ENCODE measurements at regions not wholly inside any gene's neighbourhood (a gene's known extent, or its start where the extent isn't known, plus 50 kb on each side); places are given as distances from the start of the nearest gene placed in this dataset.

GRCh38 chr3:134083008-134083407 is 53.3 kb upstream of the SLCO2A1 start:
- Histone ChIP-seq H3F3A (replicated peaks; ENCODE audit: low read depth) (no peaks in the 10 kb centered on the region), H3K4me1 (ENCODE audit: insufficient read depth) (no peaks in the 10 kb centered on the region), H3K4me2 (no peak overlapping the region), H3K36me3 (ENCODE audit: insufficient read depth) (no peaks in the 10 kb centered on the region), H4K20me1 (replicated peaks; ENCODE audit: insufficient read depth) (0 out of 2 replicates have a peak, but pooled peaks cover 2% of the 10 kb centered on the region), H2AFZ (no peak overlapping the region), H3K27me3 (ENCODE audit: insufficient read depth) (no peaks in the 10 kb centered on the region), H3K4me3 (no peak overlapping the region), H3K9me2 (ENCODE audit: insufficient read depth) (peaks cover 3% of the 10 kb centered on the region; the same call in 1 of the 2 replicates), H3K27ac (ENCODE audit: low read depth) (no peak overlapping the region), H3K79me2 (replicated peaks; ENCODE audit: insufficient read depth) (no peaks in the 10 kb centered on the region)
- H3K27me3 Mint-ChIP-seq (ENCODE audit: insufficient read depth, low read depth, poor library complexity), result no peaks in the 10 kb centered on the region
- DNase-seq (ENCODE audit: low spot score) (no peak), ATAC-seq (no peak)
- TF ChIP-seq, protein P1, sequence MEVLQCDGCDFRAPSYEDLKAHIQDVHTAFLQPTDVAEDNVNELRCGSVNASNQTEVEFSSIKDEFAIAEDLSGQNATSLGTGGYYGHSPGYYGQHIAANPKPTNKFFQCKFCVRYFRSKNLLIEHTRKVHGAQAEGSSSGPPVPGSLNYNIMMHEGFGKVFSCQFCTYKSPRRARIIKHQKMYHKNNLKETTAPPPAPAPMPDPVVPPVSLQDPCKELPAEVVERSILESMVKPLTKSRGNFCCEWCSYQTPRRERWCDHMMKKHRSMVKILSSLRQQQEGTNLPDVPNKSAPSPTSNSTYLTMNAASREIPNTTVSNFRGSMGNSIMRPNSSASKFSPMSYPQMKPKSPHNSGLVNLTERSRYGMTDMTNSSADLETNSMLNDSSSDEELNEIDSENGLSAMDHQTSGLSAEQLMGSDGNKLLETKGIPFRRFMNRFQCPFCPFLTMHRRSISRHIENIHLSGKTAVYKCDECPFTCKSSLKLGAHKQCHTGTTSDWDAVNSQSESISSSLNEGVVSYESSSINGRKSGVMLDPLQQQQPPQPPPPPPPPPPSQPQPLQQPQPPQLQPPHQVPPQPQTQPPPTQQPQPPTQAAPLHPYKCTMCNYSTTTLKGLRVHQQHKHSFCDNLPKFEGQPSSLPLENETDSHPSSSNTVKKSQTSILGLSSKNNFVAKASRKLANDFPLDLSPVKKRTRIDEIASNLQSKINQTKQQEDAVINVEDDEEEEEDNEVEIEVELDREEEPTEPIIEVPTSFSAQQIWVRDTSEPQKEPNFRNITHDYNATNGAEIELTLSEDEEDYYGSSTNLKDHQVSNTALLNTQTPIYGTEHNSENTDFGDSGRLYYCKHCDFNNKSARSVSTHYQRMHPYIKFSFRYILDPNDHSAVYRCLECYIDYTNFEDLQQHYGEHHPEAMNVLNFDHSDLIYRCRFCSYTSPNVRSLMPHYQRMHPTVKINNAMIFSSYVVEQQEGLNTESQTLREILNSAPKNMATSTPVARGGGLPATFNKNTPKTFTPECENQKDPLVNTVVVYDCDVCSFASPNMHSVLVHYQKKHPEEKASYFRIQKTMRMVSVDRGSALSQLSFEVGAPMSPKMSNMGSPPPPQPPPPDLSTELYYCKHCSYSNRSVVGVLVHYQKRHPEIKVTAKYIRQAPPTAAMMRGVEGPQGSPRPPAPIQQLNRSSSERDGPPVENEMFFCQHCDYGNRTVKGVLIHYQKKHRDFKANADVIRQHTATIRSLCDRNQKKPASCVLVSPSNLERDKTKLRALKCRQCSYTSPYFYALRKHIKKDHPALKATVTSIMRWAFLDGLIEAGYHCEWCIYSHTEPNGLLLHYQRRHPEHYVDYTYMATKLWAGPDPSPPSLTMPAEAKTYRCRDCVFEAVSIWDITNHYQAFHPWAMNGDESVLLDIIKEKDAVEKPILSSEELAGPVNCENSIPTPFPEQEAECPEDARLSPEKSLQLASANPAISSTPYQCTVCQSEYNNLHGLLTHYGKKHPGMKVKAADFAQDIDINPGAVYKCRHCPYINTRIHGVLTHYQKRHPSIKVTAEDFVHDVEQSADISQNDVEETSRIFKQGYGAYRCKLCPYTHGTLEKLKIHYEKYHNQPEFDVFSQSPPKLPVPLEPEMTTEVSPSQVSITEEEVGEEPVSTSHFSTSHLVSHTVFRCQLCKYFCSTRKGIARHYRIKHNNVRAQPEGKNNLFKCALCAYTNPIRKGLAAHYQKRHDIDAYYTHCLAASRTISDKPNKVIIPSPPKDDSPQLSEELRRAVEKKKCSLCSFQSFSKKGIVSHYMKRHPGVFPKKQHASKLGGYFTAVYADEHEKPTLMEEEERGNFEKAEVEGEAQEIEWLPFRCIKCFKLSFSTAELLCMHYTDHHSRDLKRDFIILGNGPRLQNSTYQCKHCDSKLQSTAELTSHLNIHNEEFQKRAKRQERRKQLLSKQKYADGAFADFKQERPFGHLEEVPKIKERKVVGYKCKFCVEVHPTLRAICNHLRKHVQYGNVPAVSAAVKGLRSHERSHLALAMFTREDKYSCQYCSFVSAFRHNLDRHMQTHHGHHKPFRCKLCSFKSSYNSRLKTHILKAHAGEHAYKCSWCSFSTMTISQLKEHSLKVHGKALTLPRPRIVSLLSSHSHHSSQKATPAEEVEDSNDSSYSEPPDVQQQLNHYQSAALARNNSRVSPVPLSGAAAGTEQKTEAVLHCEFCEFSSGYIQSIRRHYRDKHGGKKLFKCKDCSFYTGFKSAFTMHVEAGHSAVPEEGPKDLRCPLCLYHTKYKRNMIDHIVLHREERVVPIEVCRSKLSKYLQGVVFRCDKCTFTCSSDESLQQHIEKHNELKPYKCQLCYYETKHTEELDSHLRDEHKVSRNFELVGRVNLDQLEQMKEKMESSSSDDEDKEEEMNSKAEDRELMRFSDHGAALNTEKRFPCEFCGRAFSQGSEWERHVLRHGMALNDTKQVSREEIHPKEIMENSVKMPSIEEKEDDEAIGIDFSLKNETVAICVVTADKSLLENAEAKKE (CRISPR knock-in tag; IDR thresholded peaks at IDR 0.05), result no peak
- TF ChIP-seq NANOG (IDR thresholded peaks at IDR 0.05; ENCODE audit: borderline replicate concordance) (no peak), ZNF331 (CRISPR knock-in tag; IDR thresholded peaks at IDR 0.05; ENCODE audit: low read depth) (no peak), POLR2AphosphoS5 (IDR thresholded peaks at IDR 0.05; ENCODE audit: low read depth) (no peak), STAT1 (IDR thresholded peaks at IDR 0.05; ENCODE audit: unreplicated experiment) (no peak), JUNB (IDR thresholded peaks at IDR 0.05; ENCODE audit: unreplicated experiment) (no peak), ZNF114 (CRISPR knock-in tag; IDR thresholded peaks at IDR 0.05) (no peak), EZH2 (IDR thresholded peaks at IDR 0.05; ENCODE audit: low read depth, unreplicated experiment) (no peak), EZH2phosphoT487 (IDR thresholded peaks at IDR 0.05; ENCODE audit: unreplicated experiment) (no peak), REST (IDR thresholded peaks at IDR 0.05; ENCODE audit: unreplicated experiment) (no peak)
- TF ChIP-seq, protein P2, sequence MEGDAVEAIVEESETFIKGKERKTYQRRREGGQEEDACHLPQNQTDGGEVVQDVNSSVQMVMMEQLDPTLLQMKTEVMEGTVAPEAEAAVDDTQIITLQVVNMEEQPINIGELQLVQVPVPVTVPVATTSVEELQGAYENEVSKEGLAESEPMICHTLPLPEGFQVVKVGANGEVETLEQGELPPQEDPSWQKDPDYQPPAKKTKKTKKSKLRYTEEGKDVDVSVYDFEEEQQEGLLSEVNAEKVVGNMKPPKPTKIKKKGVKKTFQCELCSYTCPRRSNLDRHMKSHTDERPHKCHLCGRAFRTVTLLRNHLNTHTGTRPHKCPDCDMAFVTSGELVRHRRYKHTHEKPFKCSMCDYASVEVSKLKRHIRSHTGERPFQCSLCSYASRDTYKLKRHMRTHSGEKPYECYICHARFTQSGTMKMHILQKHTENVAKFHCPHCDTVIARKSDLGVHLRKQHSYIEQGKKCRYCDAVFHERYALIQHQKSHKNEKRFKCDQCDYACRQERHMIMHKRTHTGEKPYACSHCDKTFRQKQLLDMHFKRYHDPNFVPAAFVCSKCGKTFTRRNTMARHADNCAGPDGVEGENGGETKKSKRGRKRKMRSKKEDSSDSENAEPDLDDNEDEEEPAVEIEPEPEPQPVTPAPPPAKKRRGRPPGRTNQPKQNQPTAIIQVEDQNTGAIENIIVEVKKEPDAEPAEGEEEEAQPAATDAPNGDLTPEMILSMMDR (conservative IDR thresholded peaks at IDR 0.05; ENCODE audit: low read depth in 2 of 2), result no peak
- peaks cover 18% of the 10 kb centered on the region for H3K9me3 Mint-ChIP-seq
- 0 out of 3 replicates have a peak, but pooled peaks cover 3% of the 10 kb centered on the region for H3K36me3 Mint-ChIP-seq (ENCODE audit: low read depth)
- no peak overlapping the region for H3K4me3 Mint-ChIP-seq
- no peak overlapping the region for H3K27ac Mint-ChIP-seq
- H3K4me1 Mint-ChIP-seq, result no peaks in the 10 kb centered on the region
